GM13977 (cell line): ENCODE measurements at regions not wholly inside any gene's neighbourhood (a gene's known extent, or its start where the extent isn't known, plus 50 kb on each side); places are given as distances from the start of the nearest gene placed in this dataset.

Experiments used
- DNase-seq: peaks from one replicate; pipeline ENCODE4 v3.0.0; 2012; ENCODE audit warnings: low spot score
- in situ Hi-C: fragments of 300-500 bp; cut with MboI; formaldehyde crosslinking; loops from one replicate; pipeline ENCODE4 v1.12.0; 2022; ENCODE audit warnings: low sequenced_read_pairs, low pct_unique_long_range_greater_than_20kb, mixed read lengths, inconsistent platforms; ENCODE audit not compliant: unreplicated experiment
- TF ChIP-seq, protein P1 (sequence below): IDR thresholded peaks from 2 replicates; pipeline ENCODE4 v1.5.1; 2012; ENCODE audit warnings: mild to moderate bottlenecking, control low read depth; ENCODE audit not compliant: insufficient read depth; ENCODE audit errors: extremely low read depth, missing control alignments

DNA sequence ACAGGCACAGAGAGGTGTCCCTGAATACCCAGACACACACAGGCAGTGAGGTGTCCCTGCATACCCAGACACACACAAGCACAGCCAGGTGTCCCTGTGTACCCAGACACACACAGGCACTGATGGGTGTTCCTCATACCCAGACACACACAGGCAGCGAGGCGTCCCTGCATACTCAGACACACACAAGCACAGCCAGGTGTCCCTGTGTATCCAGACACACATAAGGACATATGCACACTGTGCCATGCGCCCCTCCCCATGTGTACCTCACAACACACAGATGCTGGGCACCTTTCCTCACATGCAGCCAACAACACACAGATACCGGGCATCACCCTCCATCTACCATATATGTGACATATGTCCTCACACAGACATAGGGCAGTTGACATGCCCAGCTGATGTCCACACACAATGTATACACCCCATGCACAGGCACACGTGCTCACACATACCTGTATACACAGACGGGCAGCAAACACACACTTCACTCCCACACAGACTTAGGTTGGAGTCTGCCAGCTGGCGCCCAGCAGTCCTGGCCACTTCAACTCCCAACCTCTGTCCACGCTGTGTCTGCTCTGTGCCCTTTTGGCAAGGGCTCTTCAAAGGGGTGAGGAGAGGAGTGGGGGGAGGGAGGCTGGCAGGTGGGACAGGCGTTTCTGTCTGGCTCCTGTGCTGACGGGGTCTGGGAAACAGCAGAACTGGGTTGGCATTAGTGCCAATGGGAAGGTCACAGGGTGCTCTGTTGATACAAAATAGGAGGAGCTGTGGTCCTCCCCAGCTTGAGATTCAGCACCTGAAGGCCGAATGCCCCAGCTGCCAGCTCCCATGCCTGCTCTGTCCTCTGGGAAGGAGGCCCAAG is 69.4 kb upstream of the ALX4 start:
- DNase-seq = no peak
- in situ Hi-C loops = no loop called here
- TF ChIP-seq, protein P1, sequence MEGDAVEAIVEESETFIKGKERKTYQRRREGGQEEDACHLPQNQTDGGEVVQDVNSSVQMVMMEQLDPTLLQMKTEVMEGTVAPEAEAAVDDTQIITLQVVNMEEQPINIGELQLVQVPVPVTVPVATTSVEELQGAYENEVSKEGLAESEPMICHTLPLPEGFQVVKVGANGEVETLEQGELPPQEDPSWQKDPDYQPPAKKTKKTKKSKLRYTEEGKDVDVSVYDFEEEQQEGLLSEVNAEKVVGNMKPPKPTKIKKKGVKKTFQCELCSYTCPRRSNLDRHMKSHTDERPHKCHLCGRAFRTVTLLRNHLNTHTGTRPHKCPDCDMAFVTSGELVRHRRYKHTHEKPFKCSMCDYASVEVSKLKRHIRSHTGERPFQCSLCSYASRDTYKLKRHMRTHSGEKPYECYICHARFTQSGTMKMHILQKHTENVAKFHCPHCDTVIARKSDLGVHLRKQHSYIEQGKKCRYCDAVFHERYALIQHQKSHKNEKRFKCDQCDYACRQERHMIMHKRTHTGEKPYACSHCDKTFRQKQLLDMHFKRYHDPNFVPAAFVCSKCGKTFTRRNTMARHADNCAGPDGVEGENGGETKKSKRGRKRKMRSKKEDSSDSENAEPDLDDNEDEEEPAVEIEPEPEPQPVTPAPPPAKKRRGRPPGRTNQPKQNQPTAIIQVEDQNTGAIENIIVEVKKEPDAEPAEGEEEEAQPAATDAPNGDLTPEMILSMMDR = no peak

DNA sequence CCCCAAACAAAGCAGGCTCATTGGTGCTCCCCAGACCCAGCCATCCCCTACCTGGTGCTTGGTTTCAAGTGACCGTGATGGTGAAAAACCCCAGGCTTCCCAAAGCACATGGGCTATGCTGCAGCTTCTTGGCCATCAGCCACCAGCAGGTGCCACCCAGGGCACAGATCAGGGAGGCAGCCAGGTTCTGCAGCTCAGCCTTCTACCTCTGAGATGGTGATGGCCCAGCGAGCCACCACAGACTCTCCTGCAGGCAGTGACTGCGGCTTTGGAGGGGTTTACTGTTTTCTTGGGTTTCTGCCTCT is 70.0 kb upstream of the ALX4 start:
- no peak for DNase-seq
- in situ Hi-C loops = no loop called here
- TF ChIP-seq, protein P1 = no peak

DNA sequence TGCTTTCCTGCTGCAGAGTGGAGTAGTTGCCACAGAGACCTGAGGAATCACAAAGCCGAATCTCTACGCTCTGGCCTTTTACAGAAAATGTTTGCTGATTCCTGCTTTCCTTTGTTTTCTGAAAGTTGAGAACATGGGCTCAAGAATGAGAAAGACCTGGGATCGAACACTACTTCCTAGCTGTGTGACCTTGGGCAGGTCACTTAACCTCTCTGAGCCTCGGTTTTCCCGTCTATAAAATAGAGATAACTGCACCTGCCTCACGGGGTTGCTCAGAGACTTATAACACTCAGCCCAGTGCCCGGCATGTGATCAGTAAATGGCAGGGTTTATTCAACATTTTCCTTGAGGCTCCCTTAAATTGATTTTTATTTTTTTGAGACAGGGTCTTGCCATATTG is 70.9 kb upstream of the ALX4 start:
- DNase-seq = no peak
- TF ChIP-seq, protein P1 = no peak
- in situ Hi-C loops = no loop called here

DNA sequence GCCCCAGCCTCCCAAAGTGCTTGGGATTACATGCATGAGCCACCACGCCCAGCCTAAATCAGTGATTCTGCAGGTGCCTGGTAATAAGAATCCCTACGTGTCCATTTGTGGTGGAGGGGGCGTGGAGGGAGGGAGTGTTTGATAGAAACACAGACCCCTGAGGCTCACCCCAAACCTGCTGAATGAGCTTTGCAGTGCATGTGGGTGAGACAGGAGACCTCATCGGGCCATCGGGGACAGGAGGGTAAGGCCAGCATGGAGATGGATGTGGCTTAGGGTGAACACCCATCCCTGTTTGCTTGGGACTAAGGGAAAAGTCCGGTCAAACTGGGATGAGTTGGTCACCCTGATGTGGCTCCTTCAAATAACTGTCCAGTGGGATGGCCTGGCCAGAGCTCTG is 71.3 kb upstream of the ALX4 start:
- TF ChIP-seq, protein P1 = no peak
- in situ Hi-C loops = no loop called here

DNA sequence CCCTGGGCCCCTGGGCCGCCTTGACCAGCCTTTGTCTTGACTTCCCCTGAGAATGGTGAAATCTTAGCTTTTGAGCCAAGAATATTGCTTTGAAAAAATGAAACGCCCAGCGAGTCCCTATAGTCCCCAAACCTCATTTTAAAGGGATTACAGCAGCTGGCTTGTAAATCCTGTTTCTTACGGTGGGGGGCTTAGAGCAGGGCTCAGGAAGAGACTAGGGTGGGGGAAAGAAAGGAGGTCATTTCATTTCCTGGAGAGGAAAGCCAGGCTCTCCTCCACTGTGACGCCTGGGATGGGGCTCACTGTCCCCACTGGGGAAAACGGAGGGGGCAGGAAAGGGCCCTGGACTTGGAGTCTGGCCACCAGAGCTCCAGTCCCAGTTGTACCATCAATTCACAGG is 72.2 kb upstream of the ALX4 start:
- no peak for DNase-seq
- TF ChIP-seq, protein P1 = no peak
- in situ Hi-C loops = no loop called here

More for the DNA sequence above, 71.3 kb upstream of the ALX4 start:
- no peak for DNase-seq

DNA sequence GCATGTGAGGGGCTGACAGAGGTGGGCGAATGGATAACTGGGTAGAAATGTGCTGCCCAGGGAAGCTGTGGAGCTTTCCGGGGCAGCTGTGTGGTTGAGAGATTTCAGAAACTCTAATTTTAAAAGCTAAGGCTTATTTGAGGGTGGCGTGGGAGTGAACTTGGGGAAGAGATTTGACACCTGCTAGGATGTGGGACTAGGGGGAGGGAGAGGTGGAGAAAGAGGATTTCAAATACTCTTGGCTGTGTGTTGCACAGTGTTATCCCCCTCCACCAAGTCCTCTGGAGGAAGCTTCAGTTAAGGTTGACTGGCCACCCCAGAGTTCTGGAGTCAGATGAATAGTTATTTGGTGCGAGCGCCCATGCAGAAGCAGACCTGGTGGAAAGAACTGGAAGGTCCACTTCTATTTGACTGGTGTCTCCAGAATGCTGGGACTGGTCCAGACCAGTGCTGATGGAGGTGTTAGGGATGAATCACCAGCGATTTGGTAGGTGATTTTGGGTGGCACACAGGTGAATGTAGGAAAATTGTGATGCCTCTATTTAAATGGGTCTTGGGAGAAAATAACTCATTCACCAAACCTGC is 72.8 kb upstream of the ALX4 start:
- TF ChIP-seq, protein P1 = no peak
- in situ Hi-C loops = no loop called here
- DNase-seq = no peak
